ENCODE measurements at regions not wholly inside any gene's neighbourhood (a gene's known extent, or its start where the extent isn't known, plus 50 kb on each side); places are given as distances from the start of the nearest gene placed in this dataset.

- DNase-seq: no peak
These were observed 52.2 kb upstream of the GALNT13 start for GRCh38 chr2:153819501-153819900.
